Esophagus muscularis mucosa (tissue), 4 donors: ENCODE measurements at regions not wholly inside any gene's neighbourhood (a gene's known extent, or its start where the extent isn't known, plus 50 kb on each side); places are given as distances from the start of the nearest gene placed in this dataset.
"Not testable (repeated sequence)": the region's sequence is repeated elsewhere in the genome, so short reads cannot be mapped to it uniquely, and the experiment has no call there.

Experiments used
- EP300 ChIP-seq: sonication (generic); formaldehyde crosslinking; IDR thresholded peaks from one replicate; pipeline ENCODE4 v1.6.1; 2017; ENCODE audit warnings: antibody characterized with exemption
- POLR2A ChIP-seq: fragments of 450-650 bp; IDR thresholded peaks from one replicate; pipeline ENCODE4 v1.6.1; 2017; ENCODE audit warnings: antibody characterized with exemption, moderate library complexity, mild to moderate bottlenecking, low read depth
- POLR2AphosphoS5 ChIP-seq, 2 donors: sonication (generic); formaldehyde crosslinking; IDR thresholded peaks; one replicate each; pipeline ENCODE4 v1.6.1; 2017; ENCODE audit warnings: antibody characterized with exemption in 2 of 2
- TF ChIP-seq, protein P1 (sequence below), 3 experiments: fragments of 200-600 bp in 2 of 3; fragments of 450-650 bp in 1 of 3; sonication (generic) in 2 of 3; IDR thresholded peaks; one replicate each; pipeline ENCODE4 v1.5.1; 2017 to 2019; ENCODE audit warnings: antibody characterized with exemption in 3 of 3, mild to moderate bottlenecking in 2 of 3, moderate library complexity in 1 of 3

DNA sequence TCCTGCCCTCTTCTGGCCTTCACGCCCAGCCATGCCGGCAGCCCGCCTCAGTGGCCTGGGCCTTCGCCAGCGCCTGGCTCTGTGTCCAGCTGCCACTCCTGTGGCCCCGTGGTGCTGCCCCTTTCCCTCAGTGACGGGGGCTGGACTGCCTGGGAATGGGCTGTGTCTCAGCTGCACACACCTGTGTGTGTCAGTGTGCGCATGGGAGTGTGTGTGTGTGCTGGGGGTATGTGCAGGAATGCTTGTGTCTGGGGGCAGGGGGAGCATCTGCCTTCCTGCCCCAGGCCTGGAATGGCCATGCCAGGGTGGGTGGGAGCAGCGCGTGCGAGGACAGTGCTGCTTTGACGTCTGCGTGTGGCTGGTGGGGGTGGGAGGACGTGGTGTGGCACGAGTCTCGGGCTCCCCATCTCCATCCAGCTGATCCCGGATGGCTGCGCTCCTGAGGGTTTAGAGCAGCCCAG lies 224.9 kb downstream of the TMEM121 start:
- TF ChIP-seq, protein P1, sequence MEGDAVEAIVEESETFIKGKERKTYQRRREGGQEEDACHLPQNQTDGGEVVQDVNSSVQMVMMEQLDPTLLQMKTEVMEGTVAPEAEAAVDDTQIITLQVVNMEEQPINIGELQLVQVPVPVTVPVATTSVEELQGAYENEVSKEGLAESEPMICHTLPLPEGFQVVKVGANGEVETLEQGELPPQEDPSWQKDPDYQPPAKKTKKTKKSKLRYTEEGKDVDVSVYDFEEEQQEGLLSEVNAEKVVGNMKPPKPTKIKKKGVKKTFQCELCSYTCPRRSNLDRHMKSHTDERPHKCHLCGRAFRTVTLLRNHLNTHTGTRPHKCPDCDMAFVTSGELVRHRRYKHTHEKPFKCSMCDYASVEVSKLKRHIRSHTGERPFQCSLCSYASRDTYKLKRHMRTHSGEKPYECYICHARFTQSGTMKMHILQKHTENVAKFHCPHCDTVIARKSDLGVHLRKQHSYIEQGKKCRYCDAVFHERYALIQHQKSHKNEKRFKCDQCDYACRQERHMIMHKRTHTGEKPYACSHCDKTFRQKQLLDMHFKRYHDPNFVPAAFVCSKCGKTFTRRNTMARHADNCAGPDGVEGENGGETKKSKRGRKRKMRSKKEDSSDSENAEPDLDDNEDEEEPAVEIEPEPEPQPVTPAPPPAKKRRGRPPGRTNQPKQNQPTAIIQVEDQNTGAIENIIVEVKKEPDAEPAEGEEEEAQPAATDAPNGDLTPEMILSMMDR (IDR thresholded peaks at IDR 0.05): not testable (repeated sequence)
- not testable (repeated sequence) for TF ChIP-seq POLR2A; EP300; POLR2AphosphoS5 (IDR thresholded peaks at IDR 0.05)
